Inferior parietal cortex (tissue), 1 donor: ENCODE measurements at regions not wholly inside any gene's neighbourhood (a gene's known extent, or its start where the extent isn't known, plus 50 kb on each side); places are given as distances from the start of the nearest gene placed in this dataset.
"Not testable (repeated sequence)": the region's sequence is repeated elsewhere in the genome, so short reads cannot be mapped to it uniquely, and the experiment has no call there.

ENCODE experiments used
- DNase-seq: peaks from one replicate; pipeline ENCODE4 v3.0.0-alpha.2; 2016; ENCODE audit errors: extremely low spot score

GRCh38 chr3:191148131-191148530 lies 50.9 kb upstream of the OSTN start:
- DNase-seq = no peak

- no peak for DNase-seq
These were observed 55.8 kb upstream of the OSTN start for GRCh38 chr3:191143224-191143623.

- no peak for DNase-seq
These were observed 57.3 kb upstream of the OSTN start for GRCh38 chr3:191141728-191142127.

- no peak for DNase-seq
These were observed 59.3 kb upstream of the OSTN start for GRCh38 chr3:191139736-191140135.

GRCh38 chr3:191138937-191139336 lies 60.1 kb upstream of the OSTN start:
- no peak for DNase-seq

GRCh38 chr3:191137708-191138107 lies 61.3 kb upstream of the OSTN start:
- DNase-seq = no peak

GRCh38 chr3:191136347-191136746 lies 62.7 kb upstream of the OSTN start:
- no peak for DNase-seq

GRCh38 chr3:191135175-191135574 lies 63.9 kb upstream of the OSTN start:
- no peak for DNase-seq

GRCh38 chr3:191133359-191133758 lies 65.7 kb upstream of the OSTN start:
- no peak for DNase-seq

GRCh38 chr3:191131305-191131704 lies 67.7 kb upstream of the OSTN start:
- DNase-seq = no peak

- not testable (repeated sequence) for DNase-seq
These were observed 74.2 kb upstream of the OSTN start for GRCh38 chr3:191124891-191125290.

GRCh38 chr3:191123946-191124345 lies 75.1 kb upstream of the OSTN start:
- no peak for DNase-seq

GRCh38 chr3:191123231-191123630 lies 75.8 kb upstream of the OSTN start:
- DNase-seq = no peak

- DNase-seq = no peak
These were observed 78.4 kb upstream of the OSTN start for GRCh38 chr3:191120447-191121298.

- no peak for DNase-seq
These were observed 79.4 kb upstream of the OSTN start for GRCh38 chr3:191119415-191120295.

- DNase-seq = no peak
These were observed 87.3 kb upstream of the OSTN start for GRCh38 chr3:191111722-191112121.

GRCh38 chr3:191105418-191105817 lies 93.6 kb upstream of the OSTN start:
- no peak for DNase-seq

GRCh38 chr3:191100516-191100915 lies 98.5 kb upstream of the OSTN start:
- no peak for DNase-seq

GRCh38 chr3:191094057-191094845 lies 104.8 kb upstream of the OSTN start:
- no peak for DNase-seq

- DNase-seq = no peak
These were observed 111.7 kb upstream of the OSTN start for GRCh38 chr3:191087391-191087790.

- no peak for DNase-seq
These were observed 114.0 kb upstream of the OSTN start for GRCh38 chr3:191085091-191085490.

GRCh38 chr3:191078913-191079312 lies 120.1 kb upstream of the OSTN start:
- not testable (repeated sequence) for DNase-seq
